ENCODE measurements at regions not wholly inside any gene's neighbourhood (a gene's known extent, or its start where the extent isn't known, plus 50 kb on each side); places are given as distances from the start of the nearest gene placed in this dataset.
A peak's percentile ranks its signal among the peaks of the same experiment; 100 is the strongest.

GRCh38 chr17:68777856-68778694 lies 176.9 kb upstream of the FAM20A start:
- H3K36me3 ChIP-seq (ENCODE audit: control insufficient read depth in 1 of 2, insufficient read depth in 2 of 2, low read length in 2 of 2) = no peaks in the 10 kb centered on the region
- no peaks in the 10 kb centered on the region for H3K27me3 ChIP-seq (ENCODE audit: low read depth, low read length)
- peak overlapping the region in 1 of 2 donors; percentile 3 for H3K4me3 ChIP-seq (ENCODE audit: low read depth in 1 of 2, low read length in 2 of 2)
- H3K9me3 ChIP-seq (ENCODE audit: control insufficient read depth in 1 of 2, low read length in 2 of 2) = peaks cover 0 to 3% of the 10 kb centered on the region in 2 donors
- H3K27ac ChIP-seq (ENCODE audit: low read length) = peak overlapping the region; percentile 16
- peaks cover 0 to 4% of the 10 kb centered on the region in 2 donors for H3K4me1 ChIP-seq (ENCODE audit: control insufficient read depth in 1 of 2, insufficient read depth in 2 of 2, low read length in 2 of 2)

DNA sequence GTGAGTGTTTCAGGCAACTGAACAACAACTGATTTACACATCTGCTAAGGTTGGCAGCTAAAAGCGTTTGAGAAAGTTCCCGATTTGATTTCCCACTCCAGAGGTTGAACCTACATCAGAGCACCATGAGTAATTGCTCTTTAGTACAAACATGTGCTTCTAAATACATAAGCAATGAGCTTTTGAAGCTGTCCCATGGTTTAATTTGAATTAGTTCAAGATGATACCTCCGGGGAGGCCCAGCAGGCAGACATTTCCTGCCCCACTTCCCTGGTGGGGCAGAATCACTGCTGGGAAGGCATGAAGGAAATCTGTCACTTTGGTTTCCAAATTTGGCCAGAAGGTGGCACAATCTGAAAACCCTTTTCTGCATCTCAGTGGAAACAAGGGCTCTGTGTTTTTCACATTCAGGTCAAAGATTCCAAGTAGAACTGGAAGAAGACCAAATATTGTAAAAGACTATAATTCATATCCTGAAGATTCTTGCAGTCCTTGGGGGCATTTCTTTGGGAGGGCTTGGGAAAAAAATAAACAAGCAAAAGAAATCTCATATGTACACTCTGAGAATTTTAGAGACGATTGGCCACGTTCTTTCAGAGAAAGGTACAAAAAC lies 176.2 kb upstream of the FAM20A start:
- Histone ChIP-seq H3K4me3 (ENCODE audit: low read depth in 1 of 2, low read length in 2 of 2) (peak overlapping the region in 1 of 2 donors; percentile 3), H3K36me3 (ENCODE audit: control insufficient read depth in 1 of 2, insufficient read depth in 2 of 2, low read length in 2 of 2) (no peaks in the 10 kb centered on the region), H3K9me3 (ENCODE audit: control insufficient read depth in 1 of 2, low read length in 2 of 2) (no peaks in the 10 kb centered on the region), H3K27ac (ENCODE audit: low read length) (peak overlapping the region; percentile 16), H3K4me1 (ENCODE audit: control insufficient read depth in 1 of 2, insufficient read depth in 2 of 2, low read length in 2 of 2) (peaks cover 0 to 4% of the 10 kb centered on the region in 2 donors), H3K27me3 (ENCODE audit: low read depth, low read length) (no peaks in the 10 kb centered on the region)

DNA sequence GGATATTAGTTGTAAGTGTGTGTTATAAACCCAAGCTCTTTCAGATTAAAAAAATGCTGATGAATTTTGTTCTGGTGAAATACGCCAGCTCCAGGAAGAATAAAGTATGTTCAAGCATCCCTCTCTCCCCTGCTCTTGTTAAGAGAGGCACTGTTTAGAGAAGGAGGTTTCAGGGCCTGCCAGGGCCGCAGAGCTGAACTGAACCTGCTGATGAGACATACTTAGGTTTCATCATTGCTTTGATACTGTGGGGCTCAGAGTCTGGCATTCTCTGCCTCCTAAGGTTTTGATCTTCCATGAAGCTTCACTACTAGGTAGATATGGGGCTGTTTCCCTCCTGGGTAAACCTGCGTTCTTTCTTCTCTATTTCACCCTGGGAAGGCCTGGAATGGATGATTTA lies 175.3 kb upstream of the FAM20A start:
- H3K27ac ChIP-seq (ENCODE audit: low read length) = no peak overlapping the region
- peaks cover 0 to 4% of the 10 kb centered on the region in 2 donors for H3K4me1 ChIP-seq (ENCODE audit: control insufficient read depth in 1 of 2, insufficient read depth in 2 of 2, low read length in 2 of 2)
- no peak overlapping the region for H3K4me3 ChIP-seq (ENCODE audit: low read depth in 1 of 2, low read length in 2 of 2)
- H3K36me3 ChIP-seq (ENCODE audit: control insufficient read depth in 1 of 2, insufficient read depth in 2 of 2, low read length in 2 of 2) = no peaks in the 10 kb centered on the region
- no peaks in the 10 kb centered on the region for H3K9me3 ChIP-seq (ENCODE audit: control insufficient read depth in 1 of 2, low read length in 2 of 2)
- no peaks in the 10 kb centered on the region for H3K27me3 ChIP-seq (ENCODE audit: low read depth, low read length)

- H3K4me3 ChIP-seq (ENCODE audit: low read depth in 1 of 2, low read length in 2 of 2) = no peak overlapping the region
- H3K9me3 ChIP-seq (ENCODE audit: control insufficient read depth in 1 of 2, low read length in 2 of 2) = no peaks in the 10 kb centered on the region
- no peaks in the 10 kb centered on the region for H3K27me3 ChIP-seq (ENCODE audit: low read depth, low read length)
- no peaks in the 10 kb centered on the region for H3K36me3 ChIP-seq (ENCODE audit: control insufficient read depth in 1 of 2, insufficient read depth in 2 of 2, low read length in 2 of 2)
- H3K4me1 ChIP-seq (ENCODE audit: control insufficient read depth in 1 of 2, insufficient read depth in 2 of 2, low read length in 2 of 2) = peaks cover 0 to 4% of the 10 kb centered on the region in 2 donors
- H3K27ac ChIP-seq (ENCODE audit: low read length) = peak overlapping the region; percentile 21
Measured at GRCh38 chr17:68775969-68776368, 174.8 kb upstream of the FAM20A start.

DNA sequence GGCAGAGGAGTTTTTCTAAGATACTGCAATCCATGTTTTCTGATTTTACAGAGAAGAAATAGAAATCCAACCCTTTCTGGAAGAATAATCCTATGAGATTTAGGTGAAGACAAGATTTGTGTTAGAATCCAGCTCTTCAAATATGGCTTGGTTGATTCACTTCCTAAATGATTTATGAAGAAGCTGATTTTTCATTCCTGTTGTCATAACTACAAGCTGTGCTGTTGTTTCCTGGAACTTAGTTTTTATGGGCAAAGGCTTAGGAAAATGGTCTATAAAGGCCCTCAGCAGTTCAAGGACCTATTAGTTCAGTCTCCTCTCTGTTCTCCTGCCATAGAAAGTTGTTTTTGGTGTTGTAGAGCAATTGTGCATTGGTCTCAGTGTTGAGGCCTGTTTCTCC lies 174.2 kb upstream of the FAM20A start:
- Histone ChIP-seq H3K9me3 (ENCODE audit: control insufficient read depth in 1 of 2, low read length in 2 of 2) (no peaks in the 10 kb centered on the region), H3K27me3 (ENCODE audit: low read depth, low read length) (no peaks in the 10 kb centered on the region), H3K36me3 (ENCODE audit: control insufficient read depth in 1 of 2, insufficient read depth in 2 of 2, low read length in 2 of 2) (no peaks in the 10 kb centered on the region), H3K27ac (ENCODE audit: low read length) (peak overlapping the region; percentile 24), H3K4me1 (ENCODE audit: control insufficient read depth in 1 of 2, insufficient read depth in 2 of 2, low read length in 2 of 2) (peaks cover 0 to 4% of the 10 kb centered on the region in 2 donors), H3K4me3 (ENCODE audit: low read depth in 1 of 2, low read length in 2 of 2) (no peak overlapping the region)

DNA sequence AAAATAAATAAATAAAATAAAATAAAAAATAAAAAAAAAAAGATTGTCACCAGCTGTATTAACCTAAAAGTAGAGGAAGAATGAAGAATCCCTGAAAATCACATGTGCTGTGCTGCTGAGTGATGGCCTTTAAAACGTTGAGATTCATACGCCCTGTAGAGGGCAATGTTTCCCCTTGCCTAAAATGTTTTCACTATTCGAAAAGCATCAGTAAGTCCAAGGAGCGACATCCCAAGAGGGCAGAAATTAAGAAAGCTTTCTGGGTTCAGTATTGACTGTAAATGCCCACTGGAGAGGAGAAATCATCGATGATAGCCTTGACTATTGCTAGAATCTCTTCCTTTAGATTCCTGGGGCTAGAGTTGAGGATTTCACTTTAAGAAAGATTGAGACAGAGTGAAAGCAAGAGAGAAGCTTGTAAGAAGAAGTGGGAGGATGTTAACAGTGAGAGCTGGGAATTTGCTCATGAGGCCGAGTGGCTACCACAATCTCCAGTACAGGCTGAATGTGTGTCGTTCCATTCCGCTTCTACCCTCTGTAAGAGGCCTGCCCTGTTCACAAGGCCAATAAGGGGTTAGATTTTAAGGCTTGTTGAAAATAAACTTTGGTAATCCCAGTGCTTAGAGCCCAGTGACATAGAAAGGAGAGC lies 170.8 kb upstream of the FAM20A start:
- Histone ChIP-seq H3K4me3 (ENCODE audit: low read depth in 1 of 2, low read length in 2 of 2) (peak overlapping the region; percentile 25 to 45), H3K27ac (ENCODE audit: low read length) (no peak overlapping the region), H3K36me3 (ENCODE audit: control insufficient read depth in 1 of 2, insufficient read depth in 2 of 2, low read length in 2 of 2) (no peaks in the 10 kb centered on the region)

DNA sequence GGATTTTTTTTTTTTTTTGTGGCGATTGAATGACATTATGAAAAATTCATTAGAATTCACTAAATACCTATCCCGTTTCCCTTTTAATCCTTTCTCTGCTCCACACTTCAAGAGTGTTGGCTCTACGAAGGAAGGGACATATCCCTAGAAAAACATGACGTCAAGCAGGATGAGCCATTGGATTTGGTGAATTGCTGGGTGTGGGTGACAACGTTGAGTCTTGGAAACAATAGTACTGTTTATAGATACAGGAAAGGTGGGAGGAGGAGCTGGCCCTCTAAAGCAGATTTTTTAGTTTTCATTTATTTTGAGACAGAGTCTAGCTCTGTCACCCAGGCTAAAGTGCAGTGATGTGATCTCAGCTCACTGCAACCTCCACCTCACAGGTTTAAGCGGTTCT lies 167.6 kb upstream of the FAM20A start:
- no peak overlapping the region for H3K27ac ChIP-seq (ENCODE audit: low read length)
- no peaks in the 10 kb centered on the region for H3K27me3 ChIP-seq (ENCODE audit: low read depth, low read length)
- H3K4me3 ChIP-seq (ENCODE audit: low read depth in 1 of 2, low read length in 2 of 2) = no peak overlapping the region
- H3K4me1 ChIP-seq (ENCODE audit: control insufficient read depth in 1 of 2, insufficient read depth in 2 of 2, low read length in 2 of 2) = no peaks in the 10 kb centered on the region
- no peaks in the 10 kb centered on the region for H3K9me3 ChIP-seq (ENCODE audit: control insufficient read depth in 1 of 2, low read length in 2 of 2)
- H3K36me3 ChIP-seq (ENCODE audit: control insufficient read depth in 1 of 2, insufficient read depth in 2 of 2, low read length in 2 of 2) = no peaks in the 10 kb centered on the region

More for the DNA sequence above, 170.8 kb upstream of the FAM20A start:
- Histone ChIP-seq H3K4me1 (ENCODE audit: control insufficient read depth in 1 of 2, insufficient read depth in 2 of 2, low read length in 2 of 2) (no peaks in the 10 kb centered on the region), H3K27me3 (ENCODE audit: low read depth, low read length) (no peaks in the 10 kb centered on the region), H3K9me3 (ENCODE audit: control insufficient read depth in 1 of 2, low read length in 2 of 2) (no peaks in the 10 kb centered on the region)

DNA sequence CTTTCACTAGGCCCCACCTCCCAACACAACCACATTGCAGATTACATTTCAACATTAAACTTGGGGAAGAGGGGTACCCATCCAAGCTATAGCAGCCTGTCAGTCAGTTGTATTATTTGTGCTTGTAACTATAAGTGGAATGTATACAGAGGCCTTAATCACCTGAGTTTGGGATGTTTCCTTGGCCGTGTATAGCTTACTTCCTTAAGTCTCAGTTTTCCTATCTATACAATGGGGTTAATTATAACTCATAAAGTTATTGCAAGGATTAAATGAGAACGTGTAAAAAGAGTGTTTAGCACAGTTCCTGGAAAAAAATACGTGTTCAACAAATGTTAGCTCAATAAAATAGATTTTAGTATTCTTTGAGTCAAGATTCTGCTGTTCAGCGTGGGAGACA lies 165.5 kb upstream of the FAM20A start:
- Histone ChIP-seq H3K4me1 (ENCODE audit: control insufficient read depth in 1 of 2, insufficient read depth in 2 of 2, low read length in 2 of 2) (no peaks in the 10 kb centered on the region), H3K36me3 (ENCODE audit: control insufficient read depth in 1 of 2, insufficient read depth in 2 of 2, low read length in 2 of 2) (no peaks in the 10 kb centered on the region), H3K27me3 (ENCODE audit: low read depth, low read length) (no peaks in the 10 kb centered on the region), H3K9me3 (ENCODE audit: control insufficient read depth in 1 of 2, low read length in 2 of 2) (no peaks in the 10 kb centered on the region), H3K4me3 (ENCODE audit: low read depth in 1 of 2, low read length in 2 of 2) (no peak overlapping the region), H3K27ac (ENCODE audit: low read length) (no peak overlapping the region)

DNA sequence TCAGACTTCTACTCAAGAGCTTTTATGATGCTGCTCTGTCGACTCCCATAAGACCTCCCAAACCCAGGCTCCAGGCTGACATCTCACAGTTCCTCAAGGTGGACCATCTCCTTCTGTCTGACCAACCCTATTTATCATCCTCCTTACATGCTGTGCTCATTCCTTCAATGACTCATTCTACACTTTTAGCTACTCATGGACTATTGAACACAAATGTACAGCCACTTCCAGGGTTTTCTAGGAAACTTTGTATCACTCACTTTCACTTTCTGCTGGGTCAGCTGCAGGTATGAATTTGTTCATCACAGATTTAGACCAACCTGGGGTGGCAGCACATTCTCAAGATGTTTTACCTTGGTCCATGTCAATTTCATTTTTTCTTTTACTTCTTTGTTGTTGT lies 162.4 kb upstream of the FAM20A start:
- Histone ChIP-seq H3K27me3 (ENCODE audit: low read depth, low read length) (no peaks in the 10 kb centered on the region), H3K36me3 (ENCODE audit: control insufficient read depth in 1 of 2, insufficient read depth in 2 of 2, low read length in 2 of 2) (peaks cover 0 to 3% of the 10 kb centered on the region in 2 donors), H3K4me1 (ENCODE audit: control insufficient read depth in 1 of 2, insufficient read depth in 2 of 2, low read length in 2 of 2) (no peaks in the 10 kb centered on the region), H3K4me3 (ENCODE audit: low read depth in 1 of 2, low read length in 2 of 2) (no peak overlapping the region), H3K9me3 (ENCODE audit: control insufficient read depth in 1 of 2, low read length in 2 of 2) (no peaks in the 10 kb centered on the region), H3K27ac (ENCODE audit: low read length) (no peak overlapping the region)

GRCh38 chr17:68762911-68763310 lies 161.7 kb upstream of the FAM20A start:
- no peaks in the 10 kb centered on the region for H3K9me3 ChIP-seq (ENCODE audit: control insufficient read depth in 1 of 2, low read length in 2 of 2)
- H3K4me3 ChIP-seq (ENCODE audit: low read depth in 1 of 2, low read length in 2 of 2) = no peak overlapping the region
- peaks cover 0 to 3% of the 10 kb centered on the region in 2 donors for H3K36me3 ChIP-seq (ENCODE audit: control insufficient read depth in 1 of 2, insufficient read depth in 2 of 2, low read length in 2 of 2)
- no peaks in the 10 kb centered on the region for H3K27me3 ChIP-seq (ENCODE audit: low read depth, low read length)
- no peaks in the 10 kb centered on the region for H3K4me1 ChIP-seq (ENCODE audit: control insufficient read depth in 1 of 2, insufficient read depth in 2 of 2, low read length in 2 of 2)
- no peak overlapping the region for H3K27ac ChIP-seq (ENCODE audit: low read length)

DNA sequence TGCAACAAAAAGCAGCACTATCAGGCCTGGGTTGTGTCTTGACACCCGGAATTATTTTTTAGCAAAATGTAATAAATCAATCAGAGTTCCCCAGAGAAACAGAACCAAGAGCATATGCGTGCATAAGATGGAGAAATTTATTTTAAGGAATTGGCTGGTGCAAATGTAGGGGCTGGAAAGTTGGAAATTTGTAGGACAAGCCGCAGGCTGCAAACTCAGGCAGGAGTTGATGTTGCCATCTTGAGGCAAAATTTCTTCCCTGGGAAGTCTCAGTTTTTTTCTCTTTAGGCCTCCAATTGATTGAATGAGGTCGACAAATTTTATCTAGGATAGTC lies 158.9 kb upstream of the FAM20A start:
- no peaks in the 10 kb centered on the region for H3K4me1 ChIP-seq (ENCODE audit: control insufficient read depth in 1 of 2, insufficient read depth in 2 of 2, low read length in 2 of 2)
- H3K27ac ChIP-seq (ENCODE audit: low read length) = no peak overlapping the region
- H3K9me3 ChIP-seq (ENCODE audit: control insufficient read depth in 1 of 2, low read length in 2 of 2) = no peaks in the 10 kb centered on the region
- H3K27me3 ChIP-seq (ENCODE audit: low read depth, low read length) = no peaks in the 10 kb centered on the region
- peak overlapping the region in 1 of 2 donors; percentile 63 for H3K4me3 ChIP-seq (ENCODE audit: low read depth in 1 of 2, low read length in 2 of 2)
- H3K36me3 ChIP-seq (ENCODE audit: control insufficient read depth in 1 of 2, insufficient read depth in 2 of 2, low read length in 2 of 2) = peaks cover 0 to 3% of the 10 kb centered on the region in 2 donors
